ENCODE measurements at regions not wholly inside any gene's neighbourhood (a gene's known extent, or its start where the extent isn't known, plus 50 kb on each side); places are given as distances from the start of the nearest gene placed in this dataset.
"Not testable (repeated sequence)": the region's sequence is repeated elsewhere in the genome, so short reads cannot be mapped to it uniquely, and the experiment has no call there.

- no peak for DNase-seq
- H3K9me3 ChIP-seq: no peaks in the 10 kb centered on the region
- TF ChIP-seq CTCF (IDR thresholded peaks at IDR 0.05; ENCODE audit: low read depth, low read length): no peak
- H3K4me3 ChIP-seq (ENCODE audit: low read depth, low read length): no peak overlapping the region
- H3K4me1 ChIP-seq: no peaks in the 10 kb centered on the region
- no peaks in the 10 kb centered on the region for H3K36me3 ChIP-seq
- no peaks in the 10 kb centered on the region; the same call in 1 of the 2 replicates for H3K27me3 ChIP-seq
Observed at GRCh38 chr9:29394855-29395254, 1821.6 kb upstream of the C9orf72 start.

GRCh38 chr9:29397148-29397547 lies 1823.9 kb upstream of the C9orf72 start:
- no peak for DNase-seq
- H3K4me3 ChIP-seq (ENCODE audit: low read depth, low read length): no peak overlapping the region
- H3K27me3 ChIP-seq: no peaks in the 10 kb centered on the region
- H3K9me3 ChIP-seq: no peaks in the 10 kb centered on the region
- H3K36me3 ChIP-seq: no peaks in the 10 kb centered on the region
- no peak for TF ChIP-seq CTCF (IDR thresholded peaks at IDR 0.05; ENCODE audit: low read depth, low read length)
- no peaks in the 10 kb centered on the region for H3K4me1 ChIP-seq

GRCh38 chr9:29416204-29416603 lies 1842.9 kb upstream of the C9orf72 start:
- no peaks in the 10 kb centered on the region for H3K4me1 ChIP-seq
- H3K9me3 ChIP-seq: no peaks in the 10 kb centered on the region
- H3K36me3 ChIP-seq: no peaks in the 10 kb centered on the region
- H3K27me3 ChIP-seq: no peaks in the 10 kb centered on the region; the same call in 1 of the 2 replicates
- no peak overlapping the region for H3K4me3 ChIP-seq (ENCODE audit: low read depth, low read length)
- DNase-seq: no peak
- TF ChIP-seq CTCF (IDR thresholded peaks at IDR 0.05; ENCODE audit: low read depth, low read length): no peak

GRCh38 chr9:29422438-29422837 lies 1849.2 kb upstream of the C9orf72 start:
- TF ChIP-seq CTCF (IDR thresholded peaks at IDR 0.05; ENCODE audit: low read depth, low read length): no peak
- Histone ChIP-seq H3K27me3 (no peaks in the 10 kb centered on the region), H3K4me1 (no peaks in the 10 kb centered on the region), H3K36me3 (no peaks in the 10 kb centered on the region), H3K9me3 (no peaks in the 10 kb centered on the region), H3K4me3 (ENCODE audit: low read depth, low read length) (no peak overlapping the region)
- DNase-seq: no peak

- no peak for DNase-seq
- H3K4me3 ChIP-seq (ENCODE audit: low read depth, low read length): no peak overlapping the region
- TF ChIP-seq CTCF (IDR thresholded peaks at IDR 0.05; ENCODE audit: low read depth, low read length): no peak
- H3K9me3 ChIP-seq: no peaks in the 10 kb centered on the region
- H3K4me1 ChIP-seq: no peaks in the 10 kb centered on the region
- H3K36me3 ChIP-seq: no peaks in the 10 kb centered on the region
- no peaks in the 10 kb centered on the region for H3K27me3 ChIP-seq
Observed at GRCh38 chr9:29432191-29432590, 1858.9 kb upstream of the C9orf72 start.

GRCh38 chr9:29432656-29433055 lies 1859.4 kb upstream of the C9orf72 start:
- DNase-seq; H3K27me3 ChIP-seq; H3K9me3 ChIP-seq; H3K4me3 ChIP-seq (ENCODE audit: low read depth, low read length); H3K36me3 ChIP-seq; H3K4me1 ChIP-seq: not testable (repeated sequence)

GRCh38 chr9:29435368-29435767 lies 1862.1 kb upstream of the C9orf72 start:
- H3K27me3 ChIP-seq: no peaks in the 10 kb centered on the region
- H3K36me3 ChIP-seq: no peaks in the 10 kb centered on the region
- TF ChIP-seq CTCF (IDR thresholded peaks at IDR 0.05; ENCODE audit: low read depth, low read length): no peak
- H3K4me3 ChIP-seq (ENCODE audit: low read depth, low read length): no peak overlapping the region
- H3K4me1 ChIP-seq: no peaks in the 10 kb centered on the region
- no peaks in the 10 kb centered on the region for H3K9me3 ChIP-seq
- no peak for DNase-seq
